ENCODE measurements at regions not wholly inside any gene's neighbourhood (a gene's known extent, or its start where the extent isn't known, plus 50 kb on each side); places are given as distances from the start of the nearest gene placed in this dataset.

- TF ChIP-seq CTCF (IDR thresholded peaks at IDR 0.05; ENCODE audit: poor library complexity, severe bottlenecking) = no peak
- no peak for TF ChIP-seq POLR2AphosphoS5 (IDR thresholded peaks at IDR 0.05)
- TF ChIP-seq SMC3 (conservative IDR thresholded peaks at IDR 0.05; ENCODE audit: poor library complexity) = no peak
- TF ChIP-seq EP300 (conservative IDR thresholded peaks at IDR 0.05; ENCODE audit: poor library complexity, severe bottlenecking) = no peak
- no peak for TF ChIP-seq EZH2 (IDR thresholded peaks at IDR 0.05; ENCODE audit: borderline replicate concordance, insufficient read depth, low read length, poor library complexity, severe bottlenecking)
- TF ChIP-seq REST (IDR thresholded peaks at IDR 0.05; ENCODE audit: borderline replicate concordance) = no peak
- no peak for TF ChIP-seq TAF1 (IDR thresholded peaks at IDR 0.05; ENCODE audit: low read depth)
These were observed 131.8 kb upstream of the C14orf180 start for GRCh38 chr14:104447750-104448149.
